Effector memory CD8-positive, alpha-beta T cell (primary cell): ENCODE measurements at regions not wholly inside any gene's neighbourhood (a gene's known extent, or its start where the extent isn't known, plus 50 kb on each side); places are given as distances from the start of the nearest gene placed in this dataset.
"Not testable (repeated sequence)": the region's sequence is repeated elsewhere in the genome, so short reads cannot be mapped to it uniquely, and the experiment has no call there.

Experiments
- ATAC-seq: fragments of 150-1000 bp; cut with Tn5 transposase; replicated peaks from 2 replicates; pipeline ENCODE4 v1.10.0; 2021; ENCODE audit warnings: mild to moderate bottlenecking, moderate library complexity
- DNase-seq, 3 experiments: peaks; one replicate each; pipeline ENCODE4 v3.0.0; 2021
- H3K27ac Mint-ChIP-seq, 2 donors: one replicate each; pipeline ENCODE4 v1.8.0; 2022; ENCODE audit warnings: mild to moderate bottlenecking in 2 of 2, mixed read lengths in 2 of 2, moderate library complexity in 2 of 2
- H3K27me3 Mint-ChIP-seq, 2 donors: one replicate each; pipeline ENCODE4 v1.8.0; 2022; ENCODE audit warnings: mixed read lengths in 2 of 2
- H3K36me3 Mint-ChIP-seq: one replicate; pipeline ENCODE4 v1.8.0; 2022; ENCODE audit warnings: mild to moderate bottlenecking, moderate library complexity, mixed read lengths; ENCODE audit not compliant: insufficient read depth
- H3K4me1 Mint-ChIP-seq, 2 donors: one replicate each; pipeline ENCODE4 v1.8.0; 2022; ENCODE audit warnings: low read depth in 2 of 2, mixed read lengths in 2 of 2
- H3K4me3 Mint-ChIP-seq, 2 donors: one replicate each; pipeline ENCODE4 v1.8.0; 2022; ENCODE audit warnings: mild to moderate bottlenecking in 2 of 2, mixed read lengths in 2 of 2, moderate library complexity in 2 of 2
- H3K9me3 Mint-ChIP-seq, 2 donors: one replicate each; pipeline ENCODE4 v1.8.0; 2022; ENCODE audit warnings: mixed read lengths in 2 of 2

DNA sequence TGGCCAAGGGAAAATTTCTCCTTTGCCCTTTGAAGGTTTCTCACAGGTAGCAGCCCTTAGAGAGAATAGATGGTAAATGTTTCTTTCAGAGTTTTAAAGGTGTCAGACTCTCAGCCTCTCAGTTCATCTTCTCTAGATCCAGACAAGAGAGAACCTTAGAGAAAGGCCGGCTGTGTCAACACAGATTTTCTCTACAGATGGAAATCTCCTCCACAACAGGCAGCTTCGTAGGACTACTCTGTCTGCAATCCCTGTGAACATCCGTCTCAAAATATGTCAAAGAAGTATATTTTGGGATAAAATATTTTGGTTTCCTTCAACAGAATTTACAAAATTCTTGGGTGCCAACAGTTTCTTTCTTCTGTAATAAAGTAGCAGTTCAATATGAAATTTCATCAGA lies 282.1 kb upstream of the POU1F1 start:
- Mint-ChIP-seq H3K27ac (no peak overlapping the region), H3K4me3 (no peak overlapping the region), H3K9me3 (no peaks in the 10 kb centered on the region), H3K4me1 (no peaks in the 10 kb centered on the region), H3K27me3 (no peaks in the 10 kb centered on the region), H3K36me3 (no peaks in the 10 kb centered on the region)
- no peak for ATAC-seq
- no peak for DNase-seq

DNA sequence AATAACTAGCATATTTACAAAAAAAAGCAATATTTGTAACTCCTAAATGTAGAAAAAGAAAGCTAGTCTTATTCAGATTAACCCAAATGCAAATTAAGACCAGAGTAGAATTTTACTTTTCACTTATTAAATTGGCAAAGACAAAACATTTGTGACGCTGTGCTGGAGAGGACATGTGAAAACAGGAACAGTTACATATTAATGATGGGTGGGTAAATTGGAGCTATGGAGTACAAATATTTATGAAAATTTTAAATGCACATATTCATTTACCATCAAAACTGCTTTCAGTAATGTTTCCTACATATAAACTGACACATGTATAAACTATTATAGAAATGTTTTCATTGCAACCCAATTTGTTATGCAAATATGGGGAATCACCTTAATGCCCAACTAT lies 278.9 kb upstream of the POU1F1 start:
- ATAC-seq (no peak), DNase-seq (no peak)
- Mint-ChIP-seq H3K36me3 (no peaks in the 10 kb centered on the region), H3K27me3 (no peaks in the 10 kb centered on the region), H3K27ac (no peak overlapping the region), H3K4me1 (no peaks in the 10 kb centered on the region), H3K4me3 (no peak overlapping the region), H3K9me3 (no peaks in the 10 kb centered on the region)

- Mint-ChIP-seq H3K36me3 (no peaks in the 10 kb centered on the region), H3K9me3 (peaks cover 0 to 1% of the 10 kb centered on the region in 2 donors), H3K27ac (no peak overlapping the region), H3K4me1 (no peaks in the 10 kb centered on the region), H3K4me3 (no peak overlapping the region), H3K27me3 (no peaks in the 10 kb centered on the region)
- no peak for DNase-seq
- ATAC-seq = no peak
Measured at GRCh38 chr3:87553058-87553457, 276.7 kb upstream of the POU1F1 start.

GRCh38 chr3:87550892-87551291 lies 274.5 kb upstream of the POU1F1 start:
- ATAC-seq (no peak), DNase-seq (no peak)
- Mint-ChIP-seq H3K4me3 (no peak overlapping the region), H3K4me1 (no peaks in the 10 kb centered on the region), H3K27me3 (no peaks in the 10 kb centered on the region), H3K27ac (no peak overlapping the region), H3K36me3 (no peaks in the 10 kb centered on the region), H3K9me3 (peaks cover 0 to 1% of the 10 kb centered on the region in 2 donors)

GRCh38 chr3:87549208-87549607 lies 272.8 kb upstream of the POU1F1 start:
- ATAC-seq (no peak), DNase-seq (no peak)
- no peaks in the 10 kb centered on the region for H3K27me3 Mint-ChIP-seq
- H3K4me3 Mint-ChIP-seq = no peak overlapping the region
- H3K9me3 Mint-ChIP-seq = peaks cover 0 to 1% of the 10 kb centered on the region in 2 donors
- no peak overlapping the region for H3K27ac Mint-ChIP-seq
- no peaks in the 10 kb centered on the region for H3K4me1 Mint-ChIP-seq
- no peaks in the 10 kb centered on the region for H3K36me3 Mint-ChIP-seq

DNA sequence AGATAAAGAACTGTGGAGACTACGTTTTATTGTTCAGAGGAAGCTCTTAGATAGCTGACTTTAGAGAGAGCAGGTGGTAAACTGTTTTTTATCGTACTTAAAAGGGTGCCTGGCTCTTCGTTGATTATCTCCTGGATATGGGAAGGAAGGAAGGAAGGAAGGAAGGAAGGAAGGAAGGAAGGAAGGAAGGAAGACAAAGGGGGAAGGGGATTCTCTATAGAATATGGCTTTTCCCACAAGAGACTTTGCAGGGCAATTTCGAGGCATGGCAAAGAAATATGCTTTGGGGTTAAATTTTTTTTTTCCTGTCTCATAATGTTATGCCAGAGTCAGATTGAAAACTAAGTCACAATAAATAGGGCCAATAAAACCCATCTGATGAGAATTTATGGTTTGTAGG lies 271.9 kb upstream of the POU1F1 start:
- DNase-seq = no peak
- Mint-ChIP-seq H3K4me3 (no peak overlapping the region), H3K4me1 (no peaks in the 10 kb centered on the region), H3K36me3 (no peaks in the 10 kb centered on the region), H3K27me3 (no peaks in the 10 kb centered on the region), H3K9me3 (peaks cover 0 to 5% of the 10 kb centered on the region in 2 donors), H3K27ac (no peak overlapping the region)
- no peak for ATAC-seq

DNA sequence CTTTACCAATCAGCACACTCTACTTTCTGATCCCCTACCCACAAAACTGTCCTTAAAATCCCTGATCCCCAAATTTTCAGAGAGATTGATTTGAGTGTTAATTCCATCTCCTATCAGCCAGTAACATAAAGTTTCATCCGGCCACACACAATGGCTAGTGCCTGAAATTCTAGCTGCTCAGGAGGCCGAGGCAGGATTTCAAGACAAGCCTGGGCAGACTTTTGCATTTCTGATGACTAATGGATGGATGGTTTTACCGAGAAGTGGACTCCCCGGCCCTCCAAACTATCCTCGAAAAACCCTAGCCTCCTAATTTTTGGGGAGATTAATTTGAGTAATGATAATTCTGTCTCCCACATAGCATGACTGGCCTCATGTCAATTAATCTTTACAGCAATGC lies 269.8 kb upstream of the POU1F1 start:
- ATAC-seq (no peak), DNase-seq (no peak)
- Mint-ChIP-seq H3K27me3 (no peaks in the 10 kb centered on the region), H3K27ac (no peak overlapping the region), H3K9me3 (peaks cover 0 to 5% of the 10 kb centered on the region in 2 donors), H3K4me3 (no peak overlapping the region), H3K4me1 (no peaks in the 10 kb centered on the region), H3K36me3 (no peaks in the 10 kb centered on the region)

GRCh38 chr3:87543408-87543807 lies 267.0 kb upstream of the POU1F1 start:
- not testable (repeated sequence) for H3K27ac Mint-ChIP-seq, H3K9me3 Mint-ChIP-seq, H3K36me3 Mint-ChIP-seq, DNase-seq, ATAC-seq, H3K4me3 Mint-ChIP-seq, H3K27me3 Mint-ChIP-seq, H3K4me1 Mint-ChIP-seq

DNA sequence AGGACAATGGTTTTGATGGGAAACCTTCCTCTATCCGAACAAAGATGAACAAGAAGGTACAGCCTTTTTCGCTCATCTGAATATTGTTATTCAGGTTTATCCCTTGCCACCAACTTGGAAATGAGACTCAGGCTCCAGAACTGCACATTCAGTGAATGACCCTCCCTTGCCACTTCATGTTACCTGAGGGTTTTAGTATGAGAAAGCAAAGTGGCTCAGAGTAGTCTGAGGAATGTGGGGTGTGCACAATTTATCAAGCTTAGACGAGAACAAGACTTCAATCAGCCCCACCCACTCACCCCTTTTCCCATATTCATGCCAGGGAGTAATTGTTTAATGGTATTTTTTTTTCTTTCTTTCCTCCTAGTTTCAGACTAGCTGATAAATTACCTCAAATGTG lies 265.3 kb upstream of the POU1F1 start:
- ATAC-seq = no peak
- Mint-ChIP-seq H3K27me3 (no peaks in the 10 kb centered on the region), H3K4me1 (no peaks in the 10 kb centered on the region), H3K9me3 (peaks cover 0 to 9% of the 10 kb centered on the region in 2 donors), H3K36me3 (no peaks in the 10 kb centered on the region), H3K4me3 (no peak overlapping the region), H3K27ac (no peak overlapping the region)
- DNase-seq = no peak

GRCh38 chr3:87538722-87539121 lies 262.3 kb upstream of the POU1F1 start:
- DNase-seq, H3K27ac Mint-ChIP-seq, H3K4me1 Mint-ChIP-seq, H3K36me3 Mint-ChIP-seq, ATAC-seq, H3K4me3 Mint-ChIP-seq, H3K27me3 Mint-ChIP-seq, H3K9me3 Mint-ChIP-seq: not testable (repeated sequence)

- Mint-ChIP-seq H3K4me1 (no peaks in the 10 kb centered on the region), H3K27ac (no peak overlapping the region), H3K36me3 (no peaks in the 10 kb centered on the region), H3K4me3 (no peak overlapping the region), H3K9me3 (no peaks in the 10 kb centered on the region), H3K27me3 (no peaks in the 10 kb centered on the region)
- no peak for ATAC-seq
- DNase-seq = no peak
Measured at GRCh38 chr3:87509401-87509800, 233.0 kb upstream of the POU1F1 start.

GRCh38 chr3:87508921-87509320 lies 232.5 kb upstream of the POU1F1 start:
- no peaks in the 10 kb centered on the region for H3K27me3 Mint-ChIP-seq
- no peak for DNase-seq
- H3K36me3 Mint-ChIP-seq = no peaks in the 10 kb centered on the region
- no peak overlapping the region for H3K4me3 Mint-ChIP-seq
- no peak for ATAC-seq
- H3K9me3 Mint-ChIP-seq = no peaks in the 10 kb centered on the region
- no peak overlapping the region for H3K27ac Mint-ChIP-seq
- no peaks in the 10 kb centered on the region for H3K4me1 Mint-ChIP-seq

DNA sequence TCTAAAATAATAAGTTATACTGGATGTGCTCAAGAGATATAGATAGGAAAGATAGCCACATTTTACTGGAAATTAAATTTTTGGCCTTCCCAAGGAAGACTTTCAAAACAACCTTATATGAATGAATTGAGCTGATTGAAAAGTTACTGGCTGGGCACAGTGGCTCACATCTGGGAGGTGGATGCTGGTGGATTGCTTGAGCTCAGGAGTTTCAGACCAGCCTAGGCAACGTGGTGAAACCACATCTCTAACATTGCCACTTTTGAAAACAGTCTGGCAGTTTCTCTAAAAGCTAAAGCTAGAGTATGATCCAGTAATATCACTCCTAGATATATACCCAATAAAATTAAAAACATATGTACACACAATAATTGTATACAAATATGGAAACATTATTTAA lies 231.4 kb upstream of the POU1F1 start:
- Mint-ChIP-seq H3K4me3 (no peak overlapping the region), H3K27me3 (no peaks in the 10 kb centered on the region), H3K27ac (no peak overlapping the region), H3K36me3 (no peaks in the 10 kb centered on the region), H3K4me1 (no peaks in the 10 kb centered on the region), H3K9me3 (no peaks in the 10 kb centered on the region)
- ATAC-seq (no peak), DNase-seq (no peak)

- no peak for DNase-seq
- Mint-ChIP-seq H3K27ac (no peak overlapping the region), H3K27me3 (no peaks in the 10 kb centered on the region), H3K36me3 (no peaks in the 10 kb centered on the region), H3K4me1 (no peaks in the 10 kb centered on the region), H3K9me3 (no peaks in the 10 kb centered on the region), H3K4me3 (no peak overlapping the region)
- no peak for ATAC-seq
Measured at GRCh38 chr3:87503900-87504498, 227.6 kb upstream of the POU1F1 start.

DNA sequence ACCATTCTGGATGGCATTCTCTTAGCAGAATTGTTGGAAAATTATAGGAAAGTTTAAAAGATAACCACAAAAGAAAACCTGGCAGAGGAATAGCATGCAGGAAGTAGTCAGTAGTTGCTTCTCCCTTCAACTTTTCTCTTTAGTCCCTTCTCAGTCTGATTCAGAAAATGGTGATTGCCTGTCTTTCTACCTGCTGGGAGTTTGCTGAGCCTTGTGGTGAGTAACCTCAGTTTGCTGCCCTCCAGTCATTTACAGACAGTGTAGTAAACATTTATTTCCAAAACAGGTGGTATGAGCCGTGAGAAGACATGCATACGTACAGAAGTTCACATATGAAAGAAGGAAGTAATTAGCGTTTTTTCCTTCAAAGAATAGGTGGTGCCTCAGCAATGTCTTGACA lies 224.7 kb upstream of the POU1F1 start:
- H3K27me3 Mint-ChIP-seq = no peaks in the 10 kb centered on the region
- H3K36me3 Mint-ChIP-seq = peaks cover 4% of the 10 kb centered on the region
- no peak overlapping the region for H3K27ac Mint-ChIP-seq
- H3K4me1 Mint-ChIP-seq = no peaks in the 10 kb centered on the region
- no peak for DNase-seq
- ATAC-seq = no peak
- no peaks in the 10 kb centered on the region for H3K9me3 Mint-ChIP-seq
- H3K4me3 Mint-ChIP-seq = no peak overlapping the region
